Common myeloid progenitor, CD34-positive (primary cell): ENCODE measurements at regions not wholly inside any gene's neighbourhood (a gene's known extent, or its start where the extent isn't known, plus 50 kb on each side); places are given as distances from the start of the nearest gene placed in this dataset.

Experiments
- CTCF ChIA-PET: fragments of 350-600 bp; sonication (Branson Sonifier 250); formaldehyde crosslinking; loops from one replicate; lab custom pipeline; 2021; ENCODE audit warnings: antibody characterized with exemption; lab: Charles Lee
- POLR2A ChIA-PET: fragments of 350-600 bp; sonication (Branson Sonifier 250); formaldehyde crosslinking; loops from one replicate; lab custom pipeline; 2021; ENCODE audit warnings: antibody characterized with exemption; lab: Charles Lee
- DNase-seq, 3 donors: peaks; one replicate each; pipeline versions ENCODE4 v3.0.0 to v3.0.0-alpha.2; 2013
- H3K27ac ChIP-seq, 2 experiments: 1 replicate in 1 of 2; 2 replicates in 1 of 2; pipeline ENCODE4 v1.7.0; 2013; ENCODE audit warnings: inconsistent platforms in 2 of 2, low read length in 2 of 2, mild to moderate bottlenecking in 2 of 2, low read depth in 1 of 2, moderate library complexity in 1 of 2; ENCODE audit not compliant: severe bottlenecking in 2 of 2, insufficient read depth in 1 of 2, poor library complexity in 1 of 2
- H3K27me3 ChIP-seq, 5 experiments: replicated peaks in 2 of 5; 1 replicate in 3 of 5; 2 replicates in 2 of 5; pipeline versions ENCODE4 v1.6.1 to v1.7.0; 2013; ENCODE audit warnings: low read length in 4 of 5, mild to moderate bottlenecking in 2 of 5, moderate library complexity in 2 of 5, inconsistent platforms in 1 of 5; ENCODE audit not compliant: insufficient read depth in 5 of 5, control insufficient read depth in 4 of 5
- H3K36me3 ChIP-seq, 4 experiments: 1 replicate in 2 of 4; 2 replicates in 2 of 4; pipeline versions ENCODE4 v1.6.1 to v1.7.0; 2013; ENCODE audit warnings: low read length in 3 of 4, control low read depth in 1 of 4, mild to moderate bottlenecking in 1 of 4; ENCODE audit not compliant: control insufficient read depth in 4 of 4, insufficient read depth in 4 of 4
- H3K4me1 ChIP-seq, 4 experiments: 1 replicate in 3 of 4; 2 replicates in 1 of 4; pipeline versions ENCODE4 v1.6.1 to v1.7.1; 2013; ENCODE audit warnings: low read length in 3 of 4, mild to moderate bottlenecking in 3 of 4, control low read depth in 1 of 4, inconsistent platforms in 1 of 4, moderate library complexity in 1 of 4; ENCODE audit not compliant: control insufficient read depth in 4 of 4, insufficient read depth in 4 of 4; ENCODE audit errors: control extremely low read depth in 1 of 4
- H3K4me3 ChIP-seq, 7 experiments: 1 replicate in 4 of 7; 2 replicates in 3 of 7; pipeline versions ENCODE4 v1.5.1 to v1.7.0; 2013; ENCODE audit warnings: mild to moderate bottlenecking in 7 of 7, low read length in 6 of 7, moderate library complexity in 6 of 7, inconsistent platforms in 2 of 7, low read depth in 2 of 7, control low read depth in 1 of 7; ENCODE audit not compliant: insufficient read depth in 4 of 7, control insufficient read depth in 1 of 7; ENCODE audit errors: extremely low read depth in 1 of 7
- H3K9me3 ChIP-seq, 5 experiments: 1 replicate in 4 of 5; 2 replicates in 1 of 5; pipeline versions ENCODE4 v1.6.1 to v1.7.1; 2013; ENCODE audit warnings: low read length in 4 of 5, mild to moderate bottlenecking in 2 of 5, inconsistent platforms in 1 of 5, low read depth in 1 of 5, moderate library complexity in 1 of 5; ENCODE audit not compliant: control insufficient read depth in 4 of 5, insufficient read depth in 2 of 5; ENCODE audit errors: control extremely low read depth in 1 of 5
- WGBS: methylation state at CpG from one replicate; pipeline ENCODE4 v1.1.5; 2013; ENCODE audit not compliant: insufficient coverage; 5-methylcytosine and 5-hydroxymethylcytosine counted together

DNA sequence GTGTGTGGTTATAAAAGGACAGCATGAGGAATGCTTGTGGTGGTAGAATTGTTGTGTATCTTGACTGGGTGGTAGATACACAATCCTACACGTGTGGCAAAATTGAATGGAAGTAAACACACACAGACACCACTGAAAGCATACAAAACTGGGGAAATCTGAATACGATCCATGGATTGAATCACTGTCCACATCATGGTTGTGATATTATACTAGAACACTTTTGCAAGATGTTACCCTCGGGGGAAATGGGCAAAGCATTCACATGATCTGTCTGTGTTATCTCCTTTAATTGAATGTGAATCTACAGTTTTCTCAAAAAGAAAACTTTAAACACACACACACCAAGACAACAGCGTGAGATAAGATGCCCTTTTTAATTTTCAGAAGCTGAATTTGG is 165.2 kb upstream of the CELF2 start:
- H3K4me1 ChIP-seq: no peaks in the 10 kb centered on the region
- no peaks in the 10 kb centered on the region for H3K9me3 ChIP-seq
- H3K27me3 ChIP-seq: no peaks in the 10 kb centered on the region
- ChIA-PET CTCF (no interaction called here), POLR2A (no interaction called here)
- H3K27ac ChIP-seq: no peak overlapping the region
- no peaks in the 10 kb centered on the region for H3K36me3 ChIP-seq
- WGBS: 100% methylated on average over 1 of the region's 4 CpGs
- DNase-seq: no peak
- H3K4me3 ChIP-seq: no peak overlapping the region

DNA sequence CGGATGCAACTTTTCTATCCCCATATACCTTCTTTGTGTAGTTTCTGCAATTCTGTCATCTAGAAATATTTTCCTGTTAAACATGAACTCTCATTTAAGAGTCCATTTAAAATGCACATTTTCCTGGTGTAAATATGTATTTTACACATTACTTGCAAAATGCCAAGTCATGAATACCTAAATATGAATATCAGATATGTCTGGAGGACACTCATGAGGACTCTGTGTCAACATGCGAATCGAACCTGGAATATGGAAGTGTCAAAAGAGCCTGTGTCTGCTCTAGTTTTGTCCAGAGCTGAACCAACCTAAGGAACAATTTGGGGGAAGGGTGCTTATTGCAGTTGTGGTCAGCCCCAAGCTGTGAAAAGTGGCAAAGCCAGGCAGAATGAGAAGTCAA is 163.7 kb upstream of the CELF2 start:
- Histone ChIP-seq H3K27ac (no peak overlapping the region), H3K36me3 (no peaks in the 10 kb centered on the region), H3K4me1 (no peaks in the 10 kb centered on the region), H3K4me3 (no peak overlapping the region), H3K9me3 (no peaks in the 10 kb centered on the region), H3K27me3 (no peaks in the 10 kb centered on the region)
- POLR2A ChIA-PET: interaction anchor here (0.6 kb wide), 1 partner anchor 62 kb away, joined by 3 read pairs; no protein-coding TSS in a partner anchor
- 100% methylated on average over 2 of the region's 3 CpGs for WGBS
- CTCF ChIA-PET: no interaction called here
- no peak for DNase-seq

- no peak for DNase-seq
- Histone ChIP-seq H3K27me3 (no peaks in the 10 kb centered on the region), H3K9me3 (no peaks in the 10 kb centered on the region), H3K27ac (no peak overlapping the region), H3K4me3 (no peak overlapping the region), H3K4me1 (no peaks in the 10 kb centered on the region), H3K36me3 (no peaks in the 10 kb centered on the region)
- ChIA-PET POLR2A (no interaction called here), CTCF (no interaction called here)
- 81% methylated on average over 4 of the region's 4 CpGs for WGBS
These were observed 162.9 kb upstream of the CELF2 start for GRCh38 chr10:10854725-10855124.

GRCh38 chr10:10855151-10855581 is 162.5 kb upstream of the CELF2 start:
- Histone ChIP-seq H3K27ac (no peak overlapping the region), H3K36me3 (no peaks in the 10 kb centered on the region), H3K4me3 (no peak overlapping the region), H3K27me3 (no peaks in the 10 kb centered on the region), H3K4me1 (no peaks in the 10 kb centered on the region), H3K9me3 (no peaks in the 10 kb centered on the region)
- WGBS: 50% methylated on average over 1 of the region's 1 CpG
- ChIA-PET CTCF (no interaction called here), POLR2A (no interaction called here)
- peak in 1 of 3 donors; percentile 6 for DNase-seq

- ChIA-PET POLR2A (no interaction called here), CTCF (no interaction called here)
- Histone ChIP-seq H3K27me3 (no peaks in the 10 kb centered on the region), H3K36me3 (no peaks in the 10 kb centered on the region), H3K4me1 (no peaks in the 10 kb centered on the region), H3K4me3 (no peak overlapping the region), H3K9me3 (peaks cover 0 to 5% (median 0%) of the 10 kb centered on the region in 5 experiments), H3K27ac (no peak overlapping the region)
- no peak for DNase-seq
- 67% methylated on average over 2 of the region's 2 CpGs for WGBS
These were observed 157.2 kb upstream of the CELF2 start for GRCh38 chr10:10860455-10860976.

DNA sequence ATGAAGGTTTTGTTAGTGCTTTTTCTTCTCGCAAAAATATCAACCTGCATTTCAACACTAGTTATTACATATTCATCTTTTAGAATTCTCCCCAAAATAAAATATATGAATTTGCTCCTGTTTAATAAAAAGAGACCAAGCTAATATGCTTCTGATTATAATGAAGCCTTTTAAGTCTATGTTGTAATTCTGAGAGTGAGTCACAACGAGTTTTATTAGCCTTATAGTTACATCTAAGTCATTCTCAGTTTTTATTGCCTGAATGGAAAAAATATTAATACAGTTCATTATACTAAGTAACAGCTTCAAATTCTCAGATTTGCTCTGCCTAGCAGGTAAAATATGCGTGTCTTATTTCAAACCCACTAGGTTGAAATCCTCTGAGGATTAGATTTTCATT is 152.4 kb upstream of the CELF2 start:
- Histone ChIP-seq H3K36me3 (no peaks in the 10 kb centered on the region), H3K27ac (no peak overlapping the region), H3K4me1 (no peaks in the 10 kb centered on the region), H3K9me3 (peaks cover 0 to 5% (median 0%) of the 10 kb centered on the region in 5 experiments), H3K27me3 (no peaks in the 10 kb centered on the region), H3K4me3 (no peak overlapping the region)
- WGBS: no CpG with 5 or more reads among the region's 3 CpGs
- ChIA-PET POLR2A (no interaction called here), CTCF (no interaction called here)
- DNase-seq: no peak

DNA sequence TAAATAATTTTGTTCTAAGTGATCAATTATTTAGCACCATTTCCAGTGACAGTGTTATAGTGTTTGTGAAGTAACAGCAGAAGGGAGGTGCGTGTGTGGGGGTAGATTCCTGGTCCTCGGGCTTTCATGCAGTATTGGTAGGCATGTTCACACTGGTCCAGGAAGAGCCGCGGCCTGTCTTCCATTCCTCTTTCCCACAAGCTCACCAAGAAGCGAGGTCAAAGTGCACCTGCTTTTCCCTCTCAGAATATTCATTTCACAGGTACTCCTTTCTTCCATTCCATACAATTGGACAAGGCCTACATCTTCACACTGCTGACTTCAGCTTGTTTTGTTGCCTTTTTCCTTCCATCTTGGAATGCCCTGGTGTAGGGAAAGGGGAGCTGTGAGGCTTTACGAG is 151.8 kb upstream of the CELF2 start:
- Histone ChIP-seq H3K4me1 (no peaks in the 10 kb centered on the region), H3K4me3 (no peak overlapping the region), H3K27me3 (no peaks in the 10 kb centered on the region), H3K9me3 (peaks cover 0 to 3% (median 0%) of the 10 kb centered on the region in 5 experiments), H3K27ac (no peak overlapping the region), H3K36me3 (no peaks in the 10 kb centered on the region)
- POLR2A ChIA-PET: no interaction called here
- no peak for DNase-seq
- WGBS: 93% methylated on average over 5 of the region's 6 CpGs
- CTCF ChIA-PET: no interaction called here
